ENCODE measurements at regions not wholly inside any gene's neighbourhood (a gene's known extent, or its start where the extent isn't known, plus 50 kb on each side); places are given as distances from the start of the nearest gene placed in this dataset.

GRCh38 chr15:52866698-52867097 lies 76.6 kb upstream of the ONECUT1 start:
- TF ChIP-seq CTCF (IDR thresholded peaks at IDR 0.05) (no peak), POLR2AphosphoS5 (IDR thresholded peaks at IDR 0.05) (no peak), POLR2A (IDR thresholded peaks at IDR 0.05) (no peak), EP300 (IDR thresholded peaks at IDR 0.05) (no peak)

Data from gastroesophageal sphincter (tissue), 3 donors.